ENCODE measurements at regions not wholly inside any gene's neighbourhood (a gene's known extent, or its start where the extent isn't known, plus 50 kb on each side); places are given as distances from the start of the nearest gene placed in this dataset.
"Not testable (repeated sequence)": the region's sequence is repeated elsewhere in the genome, so short reads cannot be mapped to it uniquely, and the experiment has no call there.

- peak overlapping the region; percentile 6; the same call in 1 of the 2 replicates for H3K4me3 ChIP-seq (ENCODE audit: control insufficient read depth, low read depth, low read length)
Observed at GRCh38 chr9:62798884-62799850, 1609.3 kb downstream of the SPATA31A7 start.

GRCh38 chr9:62799851-62800371, 1610.1 kb downstream of the SPATA31A7 start:
- not testable (repeated sequence) for DNase-seq (ENCODE audit: low read depth)
- peak overlapping the region; percentile 14 for H3K4me3 ChIP-seq (ENCODE audit: control insufficient read depth, low read depth, low read length)

More at GRCh38 chr9:62798884-62799850, 1609.3 kb downstream of the SPATA31A7 start:
- DNase-seq (ENCODE audit: low read depth): not testable (repeated sequence)

- peak overlapping the region; percentile 14 for H3K4me3 ChIP-seq (ENCODE audit: control insufficient read depth, low read depth, low read length)
- not testable (repeated sequence) for DNase-seq (ENCODE audit: low read depth)
Observed at GRCh38 chr9:62800451-62801371, 1610.9 kb downstream of the SPATA31A7 start.

GRCh38 chr9:62801372-62801811, 1611.6 kb downstream of the SPATA31A7 start:
- DNase-seq (ENCODE audit: low read depth); H3K4me3 ChIP-seq (ENCODE audit: control insufficient read depth, low read depth, low read length): not testable (repeated sequence)

- peak overlapping the region; percentile 35 for H3K4me3 ChIP-seq (ENCODE audit: control insufficient read depth, low read depth, low read length)
- DNase-seq (ENCODE audit: low read depth): not testable (repeated sequence)
Observed at GRCh38 chr9:62801961-62802718, 1612.3 kb downstream of the SPATA31A7 start.

GRCh38 chr9:62802719-62803079, 1612.9 kb downstream of the SPATA31A7 start:
- H3K4me3 ChIP-seq (ENCODE audit: control insufficient read depth, low read depth, low read length): peak overlapping the region; percentile 35
- DNase-seq (ENCODE audit: low read depth): not testable (repeated sequence)

- H3K4me3 ChIP-seq (ENCODE audit: control insufficient read depth, low read depth, low read length): not testable (repeated sequence)
Observed at GRCh38 chr9:62803099-62803498, 1613.3 kb downstream of the SPATA31A7 start.

GRCh38 chr9:62804314-62804713, 1614.5 kb downstream of the SPATA31A7 start:
- not testable (repeated sequence) for H3K4me3 ChIP-seq (ENCODE audit: control insufficient read depth, low read depth, low read length); DNase-seq (ENCODE audit: low read depth)

More at GRCh38 chr9:62803099-62803498, 1613.3 kb downstream of the SPATA31A7 start:
- DNase-seq (ENCODE audit: low read depth): not testable (repeated sequence)

GRCh38 chr9:62807424-62807823, 1617.6 kb downstream of the SPATA31A7 start:
- H3K4me3 ChIP-seq (ENCODE audit: control insufficient read depth, low read depth, low read length); DNase-seq (ENCODE audit: low read depth): not testable (repeated sequence)

GRCh38 chr9:62808081-62808480, 1618.2 kb downstream of the SPATA31A7 start:
- not testable (repeated sequence) for H3K4me3 ChIP-seq (ENCODE audit: control insufficient read depth, low read depth, low read length); DNase-seq (ENCODE audit: low read depth)

- not testable (repeated sequence) for H3K4me3 ChIP-seq (ENCODE audit: control insufficient read depth, low read depth, low read length); DNase-seq (ENCODE audit: low read depth)
Observed at GRCh38 chr9:62810318-62810717, 1620.5 kb downstream of the SPATA31A7 start.

GRCh38 chr9:62810811-62811315, 1621.0 kb downstream of the SPATA31A7 start:
- DNase-seq (ENCODE audit: low read depth); H3K4me3 ChIP-seq (ENCODE audit: control insufficient read depth, low read depth, low read length): not testable (repeated sequence)

GRCh38 chr9:62815436-62815835, 1625.6 kb downstream of the SPATA31A7 start:
- DNase-seq (ENCODE audit: low read depth): not testable (repeated sequence)

GRCh38 chr9:62816331-62816730, 1626.5 kb downstream of the SPATA31A7 start:
- not testable (repeated sequence) for DNase-seq (ENCODE audit: low read depth); H3K4me3 ChIP-seq (ENCODE audit: control insufficient read depth, low read depth, low read length)

More at GRCh38 chr9:62815436-62815835, 1625.6 kb downstream of the SPATA31A7 start:
- H3K4me3 ChIP-seq (ENCODE audit: control insufficient read depth, low read depth, low read length): not testable (repeated sequence)

- not testable (repeated sequence) for DNase-seq (ENCODE audit: low read depth); H3K4me3 ChIP-seq (ENCODE audit: control insufficient read depth, low read depth, low read length)
Observed at GRCh38 chr9:62817214-62817613, 1627.4 kb downstream of the SPATA31A7 start.

- DNase-seq (ENCODE audit: low read depth); H3K4me3 ChIP-seq (ENCODE audit: control insufficient read depth, low read depth, low read length): not testable (repeated sequence)
Observed at GRCh38 chr9:62822185-62822584, 1632.3 kb downstream of the SPATA31A7 start.

Data from AG09309 (cell line).